ENCODE measurements at regions not wholly inside any gene's neighbourhood (a gene's known extent, or its start where the extent isn't known, plus 50 kb on each side); places are given as distances from the start of the nearest gene placed in this dataset.

DNA sequence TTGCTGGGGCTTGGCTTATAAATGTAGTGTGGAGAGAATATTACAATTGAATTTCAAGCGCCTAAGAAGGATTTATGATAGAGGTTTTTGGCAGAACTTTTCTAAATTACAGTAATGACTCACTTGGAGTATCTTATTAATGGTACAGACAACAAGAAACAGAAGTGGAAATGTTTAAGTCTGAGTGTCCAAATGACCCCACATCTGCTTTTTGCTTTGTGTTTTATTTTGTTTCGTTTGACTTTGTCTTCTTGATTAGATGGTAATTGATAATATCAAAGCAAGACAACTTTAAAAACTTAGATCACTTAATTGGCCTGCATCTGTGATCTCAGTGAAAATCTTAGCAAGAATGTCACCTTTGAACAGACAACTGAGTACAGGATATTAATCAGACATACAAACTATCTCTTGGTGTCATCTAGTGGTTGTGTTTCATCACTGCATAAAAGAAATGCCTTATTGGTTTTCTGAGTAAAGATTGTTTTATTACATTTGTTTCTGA is 577.4 kb downstream of the ISL1 start:
- TF ChIP-seq, protein P1, sequence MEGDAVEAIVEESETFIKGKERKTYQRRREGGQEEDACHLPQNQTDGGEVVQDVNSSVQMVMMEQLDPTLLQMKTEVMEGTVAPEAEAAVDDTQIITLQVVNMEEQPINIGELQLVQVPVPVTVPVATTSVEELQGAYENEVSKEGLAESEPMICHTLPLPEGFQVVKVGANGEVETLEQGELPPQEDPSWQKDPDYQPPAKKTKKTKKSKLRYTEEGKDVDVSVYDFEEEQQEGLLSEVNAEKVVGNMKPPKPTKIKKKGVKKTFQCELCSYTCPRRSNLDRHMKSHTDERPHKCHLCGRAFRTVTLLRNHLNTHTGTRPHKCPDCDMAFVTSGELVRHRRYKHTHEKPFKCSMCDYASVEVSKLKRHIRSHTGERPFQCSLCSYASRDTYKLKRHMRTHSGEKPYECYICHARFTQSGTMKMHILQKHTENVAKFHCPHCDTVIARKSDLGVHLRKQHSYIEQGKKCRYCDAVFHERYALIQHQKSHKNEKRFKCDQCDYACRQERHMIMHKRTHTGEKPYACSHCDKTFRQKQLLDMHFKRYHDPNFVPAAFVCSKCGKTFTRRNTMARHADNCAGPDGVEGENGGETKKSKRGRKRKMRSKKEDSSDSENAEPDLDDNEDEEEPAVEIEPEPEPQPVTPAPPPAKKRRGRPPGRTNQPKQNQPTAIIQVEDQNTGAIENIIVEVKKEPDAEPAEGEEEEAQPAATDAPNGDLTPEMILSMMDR (IDR thresholded peaks at IDR 0.05): peak in 1 of 3 donors; percentile 23
- TF ChIP-seq POLR2A (IDR thresholded peaks at IDR 0.05) (no peak), POLR2AphosphoS5 (IDR thresholded peaks at IDR 0.05) (no peak)
